Caco-2 (cell line): ENCODE measurements at regions not wholly inside any gene's neighbourhood (a gene's known extent, or its start where the extent isn't known, plus 50 kb on each side); places are given as distances from the start of the nearest gene placed in this dataset.

ENCODE experiments used
- BruUV-seq: library from RNA; stranded (reverse); fragments of 400-500 nt; replicated peaks from 2 replicates; lab custom pipeline; 2021; lab: Mats Ljungman, UMichigan
- CTCF ChIA-PET: fragments of 300-600 bp; sonication (Branson Sonifier 250); formaldehyde crosslinking; loops from one replicate; lab custom pipeline; 2022; ENCODE audit warnings: antibody characterized with exemption; lab: Charles Lee
- POLR2A ChIA-PET: fragments of 300-600 bp; sonication (Branson Sonifier 250); formaldehyde crosslinking; loops from one replicate; lab custom pipeline; 2022; ENCODE audit warnings: antibody characterized with exemption; lab: Charles Lee
- DNase-seq, 2 experiments: peaks; one replicate each; pipeline versions ENCODE4 v3.0.0 to v3.0.0-alpha.2; 2020 to 2022
- H3K27me3 ChIP-seq: replicated peaks from 2 replicates; pipeline ENCODE4 v1.6.0; 2011; ENCODE audit warnings: low read length; ENCODE audit not compliant: control insufficient read depth, insufficient read depth
- H3K36me3 ChIP-seq: 2 replicates; pipeline ENCODE4 v1.5.1; 2011; ENCODE audit warnings: low read length; ENCODE audit not compliant: control insufficient read depth, insufficient read depth
- H3K4me1 ChIP-seq: fragments of 250-450 bp; sonication (Bioruptor Pico); 2 replicates; pipeline ENCODE4 v1.5.1; 2020; ENCODE audit warnings: mild to moderate bottlenecking
- H3K4me3 ChIP-seq: 2 replicates; pipeline ENCODE4 v1.5.1; 2011; ENCODE audit warnings: low read depth, mild to moderate bottlenecking, control low read depth, low read length
- H3K9me3 ChIP-seq: fragments of 250-450 bp; sonication (Bioruptor Pico); 2 replicates; pipeline ENCODE4 v1.5.1; 2020; ENCODE audit warnings: mild to moderate bottlenecking, moderate library complexity
- H3K27ac Mint-ChIP-seq: one replicate; pipeline ENCODE4 v1.8.0; 2022; ENCODE audit warnings: mixed read lengths; ENCODE audit not compliant: unreplicated experiment
- H3K27me3 Mint-ChIP-seq: one replicate; pipeline ENCODE4 v1.8.0; 2022; ENCODE audit warnings: mixed read lengths; ENCODE audit not compliant: insufficient read depth, unreplicated experiment
- H3K36me3 Mint-ChIP-seq: one replicate; pipeline ENCODE4 v1.8.0; 2022; ENCODE audit warnings: mild to moderate bottlenecking, mixed read lengths; ENCODE audit not compliant: insufficient read depth, unreplicated experiment
- H3K4me1 Mint-ChIP-seq: one replicate; pipeline ENCODE4 v1.8.0; 2022; ENCODE audit warnings: low read depth, mixed read lengths; ENCODE audit not compliant: unreplicated experiment
- H3K4me3 Mint-ChIP-seq: one replicate; pipeline ENCODE4 v1.8.0; 2022; ENCODE audit warnings: mild to moderate bottlenecking, moderate library complexity, mixed read lengths; ENCODE audit not compliant: unreplicated experiment
- H3K9me3 Mint-ChIP-seq: one replicate; pipeline ENCODE4 v1.8.0; 2022; ENCODE audit warnings: mixed read lengths; ENCODE audit not compliant: unreplicated experiment
- CTCF ChIP-seq, 2 experiments: fragments of 200-600 bp in 1 of 2; IDR thresholded peaks; 1 replicate in 1 of 2; 2 replicates in 1 of 2; pipeline versions ENCODE4 v1.5.1 to v1.8.0; 2011 to 2022; ENCODE audit warnings: antibody characterized with exemption in 1 of 2, control low read depth in 1 of 2, inconsistent platforms in 1 of 2, low read depth in 1 of 2, low read length in 1 of 2, mild to moderate bottlenecking in 1 of 2, moderate library complexity in 1 of 2; ENCODE audit not compliant: insufficient read depth in 1 of 2, severe bottlenecking in 1 of 2, unreplicated experiment in 1 of 2
- intact Hi-C: fragments of 100-400 bp; cut with micrococcal nuclease; formaldehyde crosslinking; loops from one replicate; pipeline ENCODE4 v1.10.0; 2022; ENCODE audit not compliant: unreplicated experiment

DNA sequence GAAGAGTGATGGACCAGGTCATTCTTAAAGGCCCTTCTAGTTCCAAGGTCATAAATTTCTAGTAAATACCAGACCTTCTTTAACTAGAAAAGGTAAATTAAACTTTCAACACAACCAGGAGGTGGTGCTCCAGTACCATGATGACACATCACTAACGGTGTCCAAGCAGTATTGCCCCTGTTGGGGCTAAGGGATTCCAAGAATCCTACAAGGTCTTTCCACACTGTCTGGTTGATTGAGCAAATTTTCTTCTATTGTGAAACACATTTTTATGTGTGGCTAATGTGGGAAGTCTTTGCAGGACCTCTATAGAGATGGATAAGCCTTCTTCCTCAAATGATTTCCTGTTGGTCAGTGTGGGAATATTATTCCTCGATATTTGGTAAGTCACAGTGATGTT lies 459.6 kb upstream of the PAPPA start:
- ChIA-PET CTCF (no interaction called here), POLR2A (no interaction called here)
- no peaks in the 10 kb centered on the region for H3K36me3 ChIP-seq
- peak; percentile 36 to 38 for DNase-seq
- Mint-ChIP-seq H3K4me1 (no peaks in the 10 kb centered on the region), H3K27me3 (peaks cover 13% of the 10 kb centered on the region), H3K9me3 (no peaks in the 10 kb centered on the region), H3K36me3 (no peaks in the 10 kb centered on the region), H3K27ac (no peak overlapping the region), H3K4me3 (no peak overlapping the region)
- BruUV-seq: no TSS peak
- TF ChIP-seq CTCF (IDR thresholded peaks at IDR 0.05; ENCODE audit: insufficient read depth in 1 of 2, low read depth in 1 of 2, low read length in 1 of 2, severe bottlenecking in 1 of 2, unreplicated experiment in 1 of 2): no peak
- H3K27me3 ChIP-seq: no peaks in the 10 kb centered on the region
- H3K4me3 ChIP-seq: no peak overlapping the region
- H3K9me3 ChIP-seq: no peaks in the 10 kb centered on the region
- intact Hi-C loops: loop anchor here (2.0 to 5.0 kb wide), 2 partner anchors 468 to 967 kb away; no protein-coding TSS in a partner anchor
- H3K4me1 ChIP-seq: no peaks in the 10 kb centered on the region

- no peaks in the 10 kb centered on the region for H3K27me3 ChIP-seq
- ChIA-PET CTCF (no interaction called here), POLR2A (no interaction called here)
- no peak for DNase-seq
- H3K9me3 ChIP-seq: no peaks in the 10 kb centered on the region
- no peaks in the 10 kb centered on the region for H3K4me1 Mint-ChIP-seq
- intact Hi-C loops: loop anchor here (2.0 to 5.0 kb wide), 2 partner anchors 467 to 966 kb away; no protein-coding TSS in a partner anchor
- peaks cover 9% of the 10 kb centered on the region for H3K27me3 Mint-ChIP-seq
- no peak overlapping the region for H3K4me3 ChIP-seq
- TF ChIP-seq CTCF (IDR thresholded peaks at IDR 0.05; ENCODE audit: insufficient read depth in 1 of 2, low read depth in 1 of 2, low read length in 1 of 2, severe bottlenecking in 1 of 2, unreplicated experiment in 1 of 2): no peak
- no peak overlapping the region for H3K27ac Mint-ChIP-seq
- no peaks in the 10 kb centered on the region for H3K36me3 Mint-ChIP-seq
- no TSS peak for BruUV-seq
- no peaks in the 10 kb centered on the region for H3K4me1 ChIP-seq
- H3K36me3 ChIP-seq: no peaks in the 10 kb centered on the region
- no peaks in the 10 kb centered on the region for H3K9me3 Mint-ChIP-seq
- no peak overlapping the region for H3K4me3 Mint-ChIP-seq
These were observed 458.6 kb upstream of the PAPPA start for GRCh38 chr9:115694991-115695390.

DNA sequence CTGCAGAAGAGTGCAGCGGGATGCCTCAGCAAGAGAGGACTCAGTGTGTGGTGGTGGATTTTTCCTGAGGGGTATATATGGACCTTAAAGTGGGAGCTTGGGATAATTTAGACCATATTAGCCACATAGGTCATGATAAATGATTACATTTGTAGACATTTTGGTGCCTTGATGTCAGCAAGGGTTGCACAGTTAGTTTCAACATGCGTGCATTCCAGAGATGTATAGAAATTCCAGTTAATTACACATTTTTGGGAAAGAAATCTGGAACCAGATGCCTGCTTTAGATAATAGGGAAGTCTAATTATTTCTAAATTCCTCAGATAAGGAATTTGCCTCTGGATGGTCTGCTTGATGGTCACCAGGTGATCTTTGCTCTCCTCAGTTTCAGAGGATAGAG lies 440.6 kb upstream of the PAPPA start:
- ChIA-PET POLR2A (no interaction called here), CTCF (no interaction called here)
- no peak overlapping the region for H3K4me3 Mint-ChIP-seq
- no peaks in the 10 kb centered on the region for H3K9me3 Mint-ChIP-seq
- H3K4me1 ChIP-seq: no peaks in the 10 kb centered on the region
- no peaks in the 10 kb centered on the region for H3K36me3 Mint-ChIP-seq
- H3K27ac Mint-ChIP-seq: no peak overlapping the region
- H3K27me3 Mint-ChIP-seq: peaks cover 5% of the 10 kb centered on the region
- H3K36me3 ChIP-seq: no peaks in the 10 kb centered on the region
- no peak for TF ChIP-seq CTCF (IDR thresholded peaks at IDR 0.05; ENCODE audit: insufficient read depth in 1 of 2, low read depth in 1 of 2, low read length in 1 of 2, severe bottlenecking in 1 of 2, unreplicated experiment in 1 of 2)
- H3K4me1 Mint-ChIP-seq: no peaks in the 10 kb centered on the region
- no peak for DNase-seq
- no TSS peak for BruUV-seq
- H3K27me3 ChIP-seq: no peaks in the 10 kb centered on the region
- intact Hi-C loops: no loop called here
- no peak overlapping the region for H3K4me3 ChIP-seq
- no peaks in the 10 kb centered on the region for H3K9me3 ChIP-seq
